ENCODE measurements at regions not wholly inside any gene's neighbourhood (a gene's known extent, or its start where the extent isn't known, plus 50 kb on each side); places are given as distances from the start of the nearest gene placed in this dataset.

GRCh38 chr10:21269289-21269688 lies 256.2 kb downstream of the SKIDA1 start:
- TF ChIP-seq, protein P1, sequence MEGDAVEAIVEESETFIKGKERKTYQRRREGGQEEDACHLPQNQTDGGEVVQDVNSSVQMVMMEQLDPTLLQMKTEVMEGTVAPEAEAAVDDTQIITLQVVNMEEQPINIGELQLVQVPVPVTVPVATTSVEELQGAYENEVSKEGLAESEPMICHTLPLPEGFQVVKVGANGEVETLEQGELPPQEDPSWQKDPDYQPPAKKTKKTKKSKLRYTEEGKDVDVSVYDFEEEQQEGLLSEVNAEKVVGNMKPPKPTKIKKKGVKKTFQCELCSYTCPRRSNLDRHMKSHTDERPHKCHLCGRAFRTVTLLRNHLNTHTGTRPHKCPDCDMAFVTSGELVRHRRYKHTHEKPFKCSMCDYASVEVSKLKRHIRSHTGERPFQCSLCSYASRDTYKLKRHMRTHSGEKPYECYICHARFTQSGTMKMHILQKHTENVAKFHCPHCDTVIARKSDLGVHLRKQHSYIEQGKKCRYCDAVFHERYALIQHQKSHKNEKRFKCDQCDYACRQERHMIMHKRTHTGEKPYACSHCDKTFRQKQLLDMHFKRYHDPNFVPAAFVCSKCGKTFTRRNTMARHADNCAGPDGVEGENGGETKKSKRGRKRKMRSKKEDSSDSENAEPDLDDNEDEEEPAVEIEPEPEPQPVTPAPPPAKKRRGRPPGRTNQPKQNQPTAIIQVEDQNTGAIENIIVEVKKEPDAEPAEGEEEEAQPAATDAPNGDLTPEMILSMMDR (IDR thresholded peaks at IDR 0.05), result no peak
- TF ChIP-seq POLR2A (IDR thresholded peaks at IDR 0.05) (no peak), POLR2AphosphoS5 (IDR thresholded peaks at IDR 0.05) (no peak)

All from breast epithelium (tissue), 3 donors.